Testis (tissue), 2 donors: ENCODE measurements at regions not wholly inside any gene's neighbourhood (a gene's known extent, or its start where the extent isn't known, plus 50 kb on each side); places are given as distances from the start of the nearest gene placed in this dataset.

Source experiments
- DNase-seq: peaks from one replicate; pipeline ENCODE4 v3.0.0-alpha.2; 2019
- H3K27ac ChIP-seq, 2 donors: fragments of 200-600 bp; sonication (generic); one replicate each; pipeline ENCODE4 v1.5.1; 2019
- H3K27me3 ChIP-seq: fragments of 200-600 bp; sonication (generic); one replicate; pipeline ENCODE4 v1.5.1; 2019
- H3K36me3 ChIP-seq: fragments of 200-600 bp; sonication (generic); one replicate; pipeline ENCODE4 v1.5.1; 2017; ENCODE audit warnings: low read depth; ENCODE audit errors: missing control alignments
- H3K4me1 ChIP-seq: fragments of 200-600 bp; sonication (generic); one replicate; pipeline ENCODE4 v1.5.1; 2019
- H3K4me3 ChIP-seq, 2 donors: fragments of 200-600 bp; sonication (generic); one replicate each; pipeline ENCODE4 v1.5.1; 2017 to 2019
- H3K9me3 ChIP-seq: fragments of 200-600 bp; sonication (generic); one replicate; pipeline ENCODE4 v1.5.1; 2017
- POLR2A ChIP-seq: fragments of 450-650 bp; IDR thresholded peaks from one replicate; pipeline ENCODE4 v1.6.1; 2017; ENCODE audit warnings: antibody characterized with exemption, mild to moderate bottlenecking, moderate library complexity
- WGBS, 2 donors: methylation state at CpG; one replicate each; pipeline ENCODE4 v1.1.5; 2018; 5-methylcytosine and 5-hydroxymethylcytosine counted together
- intact Hi-C: fragments of 100-400 bp; cut with DNase I; formaldehyde crosslinking; loops from one replicate; pipeline ENCODE4 v1.15.1; 2023; ENCODE audit warnings: low total_unique reads
- TF ChIP-seq, protein P1 (sequence below), 3 experiments: fragments of 450-650 bp in 2 of 3; fragments of 200-600 bp in 1 of 3; sonication (generic) in 1 of 3; IDR thresholded peaks; one replicate each; pipeline ENCODE4 v1.5.1; 2016 to 2019; ENCODE audit warnings: antibody characterized with exemption in 3 of 3, mild to moderate bottlenecking in 2 of 3, moderate library complexity in 1 of 3

DNA sequence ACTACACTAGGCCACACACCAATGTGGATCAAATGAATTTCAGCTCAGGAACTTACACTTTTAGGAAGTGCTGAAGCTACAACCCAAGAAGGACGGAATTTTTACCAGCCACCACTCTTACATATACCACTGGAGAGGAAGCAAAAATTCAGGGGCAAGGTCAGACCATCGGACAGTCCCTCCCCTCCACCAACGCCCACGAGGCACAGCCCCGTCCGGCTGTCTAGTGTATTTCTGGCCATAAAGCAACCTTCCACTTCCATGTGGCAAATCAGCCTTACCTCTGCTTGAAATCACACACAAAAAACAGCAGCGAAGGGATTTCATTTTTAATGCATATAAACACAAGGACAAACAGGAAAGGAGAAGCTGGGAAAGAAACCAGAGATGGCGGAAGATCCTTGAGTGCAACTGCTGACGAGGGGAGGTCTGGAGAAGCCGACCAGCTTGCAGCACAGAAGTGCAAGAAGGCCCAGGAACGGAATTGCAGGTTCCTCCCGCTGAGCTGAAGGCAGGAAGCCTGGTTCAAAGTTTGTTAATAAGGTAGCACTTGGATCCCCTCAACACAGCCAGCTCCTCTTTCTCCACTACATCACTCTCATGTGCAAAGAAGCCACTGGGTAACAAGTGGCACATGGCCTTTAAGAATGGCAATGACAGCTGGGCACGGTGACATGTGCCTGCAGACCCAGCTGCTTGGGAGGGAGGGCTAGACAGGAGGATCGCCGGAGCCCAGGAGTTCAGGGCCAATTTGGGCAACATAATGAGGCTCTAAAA lies 71.5 kb downstream of the SHANK2 start:
- TF ChIP-seq POLR2A, result no peak
- TF ChIP-seq, protein P1, sequence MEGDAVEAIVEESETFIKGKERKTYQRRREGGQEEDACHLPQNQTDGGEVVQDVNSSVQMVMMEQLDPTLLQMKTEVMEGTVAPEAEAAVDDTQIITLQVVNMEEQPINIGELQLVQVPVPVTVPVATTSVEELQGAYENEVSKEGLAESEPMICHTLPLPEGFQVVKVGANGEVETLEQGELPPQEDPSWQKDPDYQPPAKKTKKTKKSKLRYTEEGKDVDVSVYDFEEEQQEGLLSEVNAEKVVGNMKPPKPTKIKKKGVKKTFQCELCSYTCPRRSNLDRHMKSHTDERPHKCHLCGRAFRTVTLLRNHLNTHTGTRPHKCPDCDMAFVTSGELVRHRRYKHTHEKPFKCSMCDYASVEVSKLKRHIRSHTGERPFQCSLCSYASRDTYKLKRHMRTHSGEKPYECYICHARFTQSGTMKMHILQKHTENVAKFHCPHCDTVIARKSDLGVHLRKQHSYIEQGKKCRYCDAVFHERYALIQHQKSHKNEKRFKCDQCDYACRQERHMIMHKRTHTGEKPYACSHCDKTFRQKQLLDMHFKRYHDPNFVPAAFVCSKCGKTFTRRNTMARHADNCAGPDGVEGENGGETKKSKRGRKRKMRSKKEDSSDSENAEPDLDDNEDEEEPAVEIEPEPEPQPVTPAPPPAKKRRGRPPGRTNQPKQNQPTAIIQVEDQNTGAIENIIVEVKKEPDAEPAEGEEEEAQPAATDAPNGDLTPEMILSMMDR (IDR thresholded peaks at IDR 0.05), result no peak
- Histone ChIP-seq H3K27ac (no peak overlapping the region), H3K4me3 (no peak overlapping the region), H3K9me3 (no peaks in the 10 kb centered on the region), H3K27me3 (no peaks in the 10 kb centered on the region), H3K4me1 (no peaks in the 10 kb centered on the region), H3K36me3 (no peaks in the 10 kb centered on the region)
- no peak for DNase-seq
- WGBS, 2 donors, result 62 to 67% methylated on average over 15 of the region's 15 CpGs
- intact Hi-C loops, result no loop called here

DNA sequence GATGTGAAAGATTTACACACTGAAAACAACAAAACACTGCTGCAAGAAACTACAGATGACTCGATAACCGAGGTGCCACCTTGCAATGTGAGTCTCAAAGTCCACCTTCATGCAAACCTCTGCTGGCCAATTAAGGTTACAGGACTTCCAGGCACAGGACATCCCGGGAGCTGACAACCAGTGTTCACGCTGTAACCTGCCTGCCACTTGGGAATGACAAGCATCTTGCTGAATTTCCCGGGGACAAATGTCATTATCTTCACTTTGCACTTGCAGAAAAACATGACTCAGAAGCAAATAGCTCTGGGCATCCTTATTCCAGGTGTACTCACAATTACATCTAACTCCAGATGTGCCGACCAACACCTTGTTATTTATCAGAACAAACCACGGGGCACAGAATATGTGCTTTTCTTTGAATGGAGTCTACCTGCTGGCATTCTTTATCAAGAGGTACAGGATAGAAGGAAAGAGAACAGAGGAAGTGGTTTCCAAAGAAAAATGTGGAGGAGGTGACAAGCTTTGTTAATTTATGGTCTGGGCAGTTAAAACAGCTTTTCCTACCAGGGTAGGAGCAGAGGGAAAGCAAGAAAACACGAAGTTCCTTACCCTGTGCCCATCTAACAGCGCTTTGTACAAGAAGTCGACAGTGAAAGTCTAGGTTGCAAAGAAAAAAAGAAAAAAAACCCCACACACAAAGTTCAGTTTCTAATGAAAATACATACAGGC lies 72.3 kb downstream of the SHANK2 start:
- H3K27ac ChIP-seq, result no peak overlapping the region
- WGBS, 2 donors, result 74% methylated on average over 10 of the region's 10 CpGs

DNA sequence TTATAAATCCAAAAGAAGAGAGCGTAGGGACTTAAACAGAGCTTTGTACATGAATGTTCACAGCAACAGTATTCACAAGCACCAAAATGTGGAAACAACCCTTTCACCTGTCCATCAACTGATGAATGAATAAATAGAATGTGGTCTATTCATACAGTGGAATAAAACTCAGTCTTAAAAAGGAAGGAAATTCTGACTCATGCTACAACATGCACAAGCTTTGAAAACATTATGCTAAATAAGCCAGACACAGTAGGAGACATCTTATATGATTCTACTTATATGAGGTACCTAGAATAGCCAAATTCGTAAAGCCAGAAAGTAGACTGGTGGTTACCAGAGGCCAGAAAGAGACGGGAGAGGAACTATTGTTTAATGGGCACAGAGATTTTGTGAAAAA lies 74.3 kb downstream of the SHANK2 start:
- H3K4me1 ChIP-seq, result no peaks in the 10 kb centered on the region
- TF ChIP-seq, protein P1 (IDR thresholded peaks at IDR 0.05), result no peak
- no peak for TF ChIP-seq POLR2A
- no peak for DNase-seq
- H3K27me3 ChIP-seq, result no peaks in the 10 kb centered on the region
- WGBS, 2 donors, result 78 to 85% methylated on average over 3 of the region's 3 CpGs
- no peaks in the 10 kb centered on the region for H3K9me3 ChIP-seq
- H3K36me3 ChIP-seq, result no peaks in the 10 kb centered on the region
- H3K27ac ChIP-seq, result no peak overlapping the region
- H3K4me3 ChIP-seq, result no peak overlapping the region
- intact Hi-C loops, result no loop called here

More for the DNA sequence above, 72.3 kb downstream of the SHANK2 start:
- Histone ChIP-seq H3K4me3 (no peak overlapping the region), H3K4me1 (no peaks in the 10 kb centered on the region), H3K9me3 (no peaks in the 10 kb centered on the region), H3K36me3 (no peaks in the 10 kb centered on the region), H3K27me3 (no peaks in the 10 kb centered on the region)
- intact Hi-C loops, result no loop called here
- no peak for DNase-seq
- TF ChIP-seq, protein P1 (IDR thresholded peaks at IDR 0.05), result no peak
- TF ChIP-seq POLR2A, result no peak

DNA sequence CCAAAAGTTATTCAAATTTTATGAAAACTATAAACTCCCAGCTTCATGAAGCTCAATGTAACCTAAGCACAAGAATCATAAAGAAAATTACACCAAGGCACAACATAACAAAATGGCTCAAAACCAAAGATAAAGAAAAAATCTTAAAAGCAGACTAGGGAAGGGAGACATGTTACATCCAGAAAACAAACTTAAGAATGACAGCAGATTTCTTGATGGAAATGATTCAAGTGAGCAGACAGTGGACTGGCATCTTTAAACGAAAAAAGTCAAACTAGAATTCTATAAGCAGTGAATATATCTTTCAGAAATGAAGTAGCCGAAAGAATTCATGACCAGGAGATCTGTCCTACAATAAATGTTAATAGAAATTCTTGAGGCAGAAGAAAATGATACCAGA lies 75.6 kb downstream of the SHANK2 start:
- no peaks in the 10 kb centered on the region for H3K36me3 ChIP-seq
- no peaks in the 10 kb centered on the region for H3K9me3 ChIP-seq
- intact Hi-C loops, result no loop called here
- TF ChIP-seq, protein P1 (IDR thresholded peaks at IDR 0.05), result no peak
- TF ChIP-seq POLR2A, result no peak
- no peaks in the 10 kb centered on the region for H3K27me3 ChIP-seq
- no peak overlapping the region for H3K27ac ChIP-seq
- no peaks in the 10 kb centered on the region for H3K4me1 ChIP-seq
- DNase-seq, result no peak
- no peak overlapping the region for H3K4me3 ChIP-seq
- 83 to 90% methylated on average over 2 of the region's 2 CpGs for WGBS, 2 donors
